Suprapubic skin (tissue), 3 donors: ENCODE measurements at regions not wholly inside any gene's neighbourhood (a gene's known extent, or its start where the extent isn't known, plus 50 kb on each side); places are given as distances from the start of the nearest gene placed in this dataset.

ENCODE experiments used
- POLR2A ChIP-seq, 2 donors: fragments of 450-650 bp; IDR thresholded peaks; one replicate each; pipeline ENCODE4 v1.6.1; 2017; ENCODE audit warnings: antibody characterized with exemption in 2 of 2, mild to moderate bottlenecking in 2 of 2, moderate library complexity in 2 of 2
- TF ChIP-seq, protein P1 (sequence below), 2 donors: fragments of 200-600 bp in 1 of 2; fragments of 450-650 bp in 1 of 2; sonication (generic) in 1 of 2; IDR thresholded peaks; one replicate each; pipeline ENCODE4 v1.5.1; 2016 to 2019; ENCODE audit warnings: antibody characterized with exemption in 2 of 2, mild to moderate bottlenecking in 1 of 2, moderate library complexity in 1 of 2

DNA sequence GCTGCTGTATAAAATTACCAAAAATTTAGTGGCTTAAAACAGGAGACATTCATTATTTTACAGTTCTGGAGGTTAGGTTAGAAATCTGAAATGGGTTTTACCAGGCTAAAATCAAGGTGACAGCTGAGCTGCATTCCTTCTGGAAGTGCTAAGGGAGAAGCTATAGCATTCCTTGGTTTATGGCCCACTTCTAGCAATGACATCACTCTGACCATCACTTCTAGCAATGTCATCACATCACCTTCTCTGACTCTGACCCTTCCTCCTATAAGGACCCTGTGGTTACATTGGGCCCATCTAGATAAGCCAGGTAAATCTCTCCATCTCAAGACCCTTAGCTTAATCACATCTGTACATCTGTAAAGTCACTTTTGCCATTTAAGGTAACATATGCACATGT lies 366.1 kb downstream of the EFNA5 start:
- no peak for TF ChIP-seq POLR2A (IDR thresholded peaks at IDR 0.05)
- TF ChIP-seq, protein P1, sequence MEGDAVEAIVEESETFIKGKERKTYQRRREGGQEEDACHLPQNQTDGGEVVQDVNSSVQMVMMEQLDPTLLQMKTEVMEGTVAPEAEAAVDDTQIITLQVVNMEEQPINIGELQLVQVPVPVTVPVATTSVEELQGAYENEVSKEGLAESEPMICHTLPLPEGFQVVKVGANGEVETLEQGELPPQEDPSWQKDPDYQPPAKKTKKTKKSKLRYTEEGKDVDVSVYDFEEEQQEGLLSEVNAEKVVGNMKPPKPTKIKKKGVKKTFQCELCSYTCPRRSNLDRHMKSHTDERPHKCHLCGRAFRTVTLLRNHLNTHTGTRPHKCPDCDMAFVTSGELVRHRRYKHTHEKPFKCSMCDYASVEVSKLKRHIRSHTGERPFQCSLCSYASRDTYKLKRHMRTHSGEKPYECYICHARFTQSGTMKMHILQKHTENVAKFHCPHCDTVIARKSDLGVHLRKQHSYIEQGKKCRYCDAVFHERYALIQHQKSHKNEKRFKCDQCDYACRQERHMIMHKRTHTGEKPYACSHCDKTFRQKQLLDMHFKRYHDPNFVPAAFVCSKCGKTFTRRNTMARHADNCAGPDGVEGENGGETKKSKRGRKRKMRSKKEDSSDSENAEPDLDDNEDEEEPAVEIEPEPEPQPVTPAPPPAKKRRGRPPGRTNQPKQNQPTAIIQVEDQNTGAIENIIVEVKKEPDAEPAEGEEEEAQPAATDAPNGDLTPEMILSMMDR (IDR thresholded peaks at IDR 0.05): no peak
